Memory B cell (primary cell): ENCODE measurements at regions not wholly inside any gene's neighbourhood (a gene's known extent, or its start where the extent isn't known, plus 50 kb on each side); places are given as distances from the start of the nearest gene placed in this dataset.
"Not testable (repeated sequence)": the region's sequence is repeated elsewhere in the genome, so short reads cannot be mapped to it uniquely, and the experiment has no call there.

Experiments used
- ATAC-seq: fragments of 150-1000 bp; cut with Tn5 transposase; 2 replicates; pipeline ENCODE4 v1.10.0; 2021; ENCODE audit warnings: low read depth, mild to moderate bottlenecking, moderate library complexity
- DNase-seq, 2 donors: peaks; one replicate each; pipeline ENCODE4 v3.0.0; 2022; ENCODE audit warnings: low spot score in 2 of 2
- H3K27ac Mint-ChIP-seq: one replicate; pipeline ENCODE4 v1.8.0; 2022; ENCODE audit warnings: mild to moderate bottlenecking, moderate library complexity, mixed read lengths
- H3K27me3 Mint-ChIP-seq: one replicate; pipeline ENCODE4 v1.8.0; 2022; ENCODE audit warnings: mixed read lengths
- H3K36me3 Mint-ChIP-seq: one replicate; pipeline ENCODE4 v1.8.0; 2022; ENCODE audit warnings: mild to moderate bottlenecking, mixed read lengths
- H3K4me1 Mint-ChIP-seq: one replicate; pipeline ENCODE4 v1.8.0; 2022; ENCODE audit warnings: mixed read lengths
- H3K4me3 Mint-ChIP-seq: one replicate; pipeline ENCODE4 v1.8.0; 2022; ENCODE audit warnings: mild to moderate bottlenecking, moderate library complexity, mixed read lengths
- H3K9me3 Mint-ChIP-seq: one replicate; pipeline ENCODE4 v1.8.0; 2022; ENCODE audit warnings: mixed read lengths

DNA sequence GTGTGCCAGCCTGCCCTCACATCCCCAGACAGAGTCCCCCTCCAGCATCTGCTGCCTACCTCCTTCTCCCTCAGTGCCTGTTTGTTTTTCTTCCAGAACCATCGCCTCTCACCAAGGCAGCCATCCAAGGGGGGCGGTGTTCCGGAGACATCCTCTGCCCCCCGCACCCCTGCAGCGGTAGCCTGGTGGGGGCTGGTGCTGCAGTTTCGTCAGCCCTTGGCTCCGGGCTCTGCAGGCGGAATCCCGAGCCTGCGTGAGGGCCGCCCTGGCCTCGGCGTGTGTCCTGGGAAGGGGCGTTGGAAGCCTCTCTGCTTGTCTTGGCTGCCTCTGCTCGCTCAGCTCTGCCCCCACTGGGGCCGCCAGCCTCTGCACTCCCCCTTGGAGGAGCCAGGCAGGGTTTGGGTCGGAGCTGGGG is 126.0 kb upstream of the CIBAR2 start:
- Mint-ChIP-seq H3K27ac (no peak overlapping the region), H3K9me3 (no peaks in the 10 kb centered on the region), H3K27me3 (peaks cover 31% of the 10 kb centered on the region), H3K4me3 (no peak overlapping the region), H3K36me3 (no peaks in the 10 kb centered on the region), H3K4me1 (peaks cover 4% of the 10 kb centered on the region)
- DNase-seq, result no peak
- ATAC-seq, result no peak

GRCh38 chr16:85239239-85239638 is 127.0 kb upstream of the CIBAR2 start:
- Mint-ChIP-seq H3K4me1 (peaks cover 4% of the 10 kb centered on the region), H3K36me3 (no peaks in the 10 kb centered on the region), H3K9me3 (no peaks in the 10 kb centered on the region), H3K27ac (no peak overlapping the region), H3K4me3 (no peak overlapping the region), H3K27me3 (peaks cover 27% of the 10 kb centered on the region)
- ATAC-seq, result no peak
- DNase-seq, result no peak

DNA sequence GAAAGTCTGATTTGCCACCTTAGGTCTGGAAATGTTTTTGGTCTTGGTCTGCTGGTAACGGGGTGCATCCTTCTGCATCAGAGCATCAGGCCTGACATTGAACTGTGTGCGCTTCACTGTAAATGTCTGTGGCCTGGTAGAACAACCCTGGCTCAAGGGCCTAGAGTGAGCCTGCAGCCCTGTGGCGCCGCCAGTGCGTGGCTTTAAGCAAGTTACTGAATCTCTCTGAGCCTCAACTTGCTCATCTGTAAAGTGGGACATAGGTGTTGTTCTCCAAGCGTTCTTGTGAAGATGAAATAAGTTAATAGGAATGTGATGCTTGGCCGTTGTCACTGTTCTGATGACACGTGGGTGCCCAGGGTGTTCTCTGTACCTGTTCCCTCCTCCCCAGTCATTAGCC is 127.6 kb upstream of the CIBAR2 start:
- peaks cover 24% of the 10 kb centered on the region for H3K27me3 Mint-ChIP-seq
- no peak overlapping the region for H3K27ac Mint-ChIP-seq
- H3K4me3 Mint-ChIP-seq, result no peak overlapping the region
- H3K4me1 Mint-ChIP-seq, result peaks cover 4% of the 10 kb centered on the region
- no peak for ATAC-seq
- no peaks in the 10 kb centered on the region for H3K9me3 Mint-ChIP-seq
- no peaks in the 10 kb centered on the region for H3K36me3 Mint-ChIP-seq
- DNase-seq, result no peak

DNA sequence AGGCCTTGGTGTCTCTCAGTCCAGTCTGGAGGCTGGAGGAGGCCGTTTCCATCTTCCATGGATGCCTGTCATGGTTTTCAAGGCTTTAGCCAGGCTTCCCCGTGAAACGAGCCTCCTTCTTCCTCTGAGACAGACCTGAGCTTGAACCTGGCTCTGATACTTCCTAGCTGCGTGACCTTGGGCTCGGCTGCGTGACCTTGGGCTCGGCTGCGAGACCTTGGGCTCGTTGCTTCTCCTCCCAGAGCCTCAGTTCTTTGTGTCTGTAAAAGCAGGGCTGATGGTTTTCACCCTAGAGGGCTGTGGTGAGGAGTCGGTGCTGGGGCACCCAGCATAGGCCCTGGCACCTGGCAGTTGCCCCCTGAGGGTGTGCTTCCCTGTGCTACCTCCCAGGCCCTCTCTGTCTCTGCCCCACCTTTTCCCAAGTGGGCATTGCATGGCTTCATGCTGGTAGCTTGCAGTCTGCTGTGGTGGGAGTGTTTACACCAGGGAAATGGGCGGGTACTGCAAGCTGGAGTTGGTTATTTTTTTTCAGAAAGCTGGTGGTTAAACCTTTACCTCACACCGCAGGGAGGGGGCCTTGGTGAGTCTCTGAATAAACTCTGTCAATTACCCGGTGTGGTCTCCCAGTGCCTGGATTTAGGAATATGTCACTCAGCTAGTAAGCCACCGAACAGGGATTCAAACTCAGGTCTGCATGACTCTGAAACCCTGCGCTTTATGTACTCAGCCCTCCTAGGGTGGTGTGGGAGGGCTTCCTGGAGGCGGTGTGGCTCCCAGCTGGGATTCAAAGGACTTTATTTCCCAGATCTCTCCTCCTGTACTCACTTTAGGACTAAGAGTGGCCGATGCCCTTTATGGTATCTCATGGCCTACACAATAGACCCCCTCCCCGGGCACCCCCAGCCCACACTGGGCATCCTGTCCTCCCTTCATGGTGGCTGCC is 129.0 kb upstream of the CIBAR2 start:
- H3K9me3 Mint-ChIP-seq, result no peaks in the 10 kb centered on the region
- peaks cover 23% of the 10 kb centered on the region for H3K27me3 Mint-ChIP-seq
- ATAC-seq, result no peak
- no peak overlapping the region for H3K4me3 Mint-ChIP-seq
- H3K4me1 Mint-ChIP-seq, result peaks cover 7% of the 10 kb centered on the region
- H3K27ac Mint-ChIP-seq, result no peak overlapping the region
- DNase-seq, result no peak
- H3K36me3 Mint-ChIP-seq, result no peaks in the 10 kb centered on the region

DNA sequence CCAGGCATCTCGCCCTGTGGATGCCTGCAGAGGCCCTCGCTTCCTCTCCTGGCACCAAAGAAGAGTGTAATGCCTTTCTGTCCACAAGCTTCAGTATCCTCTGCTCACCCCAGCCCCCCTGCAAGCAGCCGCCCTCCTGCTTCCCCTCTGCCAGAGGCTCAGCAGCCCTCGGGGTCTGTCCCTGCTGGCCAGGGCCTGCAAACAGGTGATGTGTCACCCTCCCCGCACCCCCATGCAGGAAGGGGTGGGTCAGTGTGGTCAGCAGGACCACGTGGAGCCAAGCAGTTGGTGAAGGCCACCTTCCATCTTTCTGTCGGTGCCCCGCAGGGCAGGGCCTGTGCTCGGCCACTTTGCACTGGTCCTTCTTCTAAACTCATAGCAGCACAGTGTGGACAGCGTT is 129.9 kb upstream of the CIBAR2 start:
- H3K36me3 Mint-ChIP-seq, result no peaks in the 10 kb centered on the region
- peaks cover 7% of the 10 kb centered on the region for H3K4me1 Mint-ChIP-seq
- ATAC-seq (no peak), DNase-seq (no peak)
- no peak overlapping the region for H3K27ac Mint-ChIP-seq
- peaks cover 22% of the 10 kb centered on the region for H3K27me3 Mint-ChIP-seq
- no peak overlapping the region for H3K4me3 Mint-ChIP-seq
- no peaks in the 10 kb centered on the region for H3K9me3 Mint-ChIP-seq

DNA sequence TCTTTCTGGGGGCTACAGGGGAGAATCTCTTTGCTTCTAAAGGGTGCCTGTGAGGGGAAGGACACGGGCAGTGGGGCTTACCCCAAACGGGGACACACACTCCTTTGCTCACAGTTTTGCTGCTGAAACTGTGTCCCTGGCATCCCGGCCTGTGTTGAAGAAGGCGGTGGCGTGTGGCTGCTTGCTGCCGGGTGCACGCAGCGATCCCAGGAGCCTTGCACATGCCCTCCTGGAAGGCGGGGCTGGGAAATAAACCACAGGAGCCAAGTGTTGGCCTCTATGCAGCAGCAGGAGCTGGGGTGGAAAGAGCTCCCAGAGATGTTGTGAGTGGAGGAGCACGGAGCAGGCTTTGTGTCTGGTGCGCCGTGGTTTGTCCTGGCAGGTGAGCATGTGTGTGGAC is 131.0 kb upstream of the CIBAR2 start:
- no peak for ATAC-seq
- Mint-ChIP-seq H3K27me3 (peaks cover 21% of the 10 kb centered on the region), H3K27ac (no peak overlapping the region), H3K4me3 (no peak overlapping the region), H3K4me1 (peaks cover 7% of the 10 kb centered on the region), H3K36me3 (no peaks in the 10 kb centered on the region), H3K9me3 (no peaks in the 10 kb centered on the region)
- no peak for DNase-seq

DNA sequence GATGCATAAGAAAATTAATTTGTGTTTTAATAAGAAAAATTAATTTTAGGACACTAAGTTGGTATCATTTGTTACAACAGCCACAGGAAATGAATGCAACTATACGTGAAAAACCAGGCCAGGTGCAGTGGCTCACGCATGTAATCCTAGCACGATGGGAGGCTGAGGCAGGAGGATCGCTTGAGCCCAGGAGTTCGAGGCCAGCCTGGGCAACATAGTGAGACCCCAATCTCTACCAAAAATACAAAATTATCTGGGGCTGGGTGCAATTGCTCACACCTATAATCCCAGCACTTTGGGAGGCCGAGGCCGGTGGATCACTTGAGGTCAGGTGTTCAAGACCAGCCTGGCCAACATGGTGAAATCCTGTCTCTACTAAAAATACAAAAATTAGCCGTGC is 132.2 kb upstream of the CIBAR2 start:
- H3K27ac Mint-ChIP-seq, H3K9me3 Mint-ChIP-seq, H3K36me3 Mint-ChIP-seq, ATAC-seq, H3K4me1 Mint-ChIP-seq, H3K4me3 Mint-ChIP-seq, DNase-seq: not testable (repeated sequence)
- peaks cover 22% of the 10 kb centered on the region for H3K27me3 Mint-ChIP-seq

DNA sequence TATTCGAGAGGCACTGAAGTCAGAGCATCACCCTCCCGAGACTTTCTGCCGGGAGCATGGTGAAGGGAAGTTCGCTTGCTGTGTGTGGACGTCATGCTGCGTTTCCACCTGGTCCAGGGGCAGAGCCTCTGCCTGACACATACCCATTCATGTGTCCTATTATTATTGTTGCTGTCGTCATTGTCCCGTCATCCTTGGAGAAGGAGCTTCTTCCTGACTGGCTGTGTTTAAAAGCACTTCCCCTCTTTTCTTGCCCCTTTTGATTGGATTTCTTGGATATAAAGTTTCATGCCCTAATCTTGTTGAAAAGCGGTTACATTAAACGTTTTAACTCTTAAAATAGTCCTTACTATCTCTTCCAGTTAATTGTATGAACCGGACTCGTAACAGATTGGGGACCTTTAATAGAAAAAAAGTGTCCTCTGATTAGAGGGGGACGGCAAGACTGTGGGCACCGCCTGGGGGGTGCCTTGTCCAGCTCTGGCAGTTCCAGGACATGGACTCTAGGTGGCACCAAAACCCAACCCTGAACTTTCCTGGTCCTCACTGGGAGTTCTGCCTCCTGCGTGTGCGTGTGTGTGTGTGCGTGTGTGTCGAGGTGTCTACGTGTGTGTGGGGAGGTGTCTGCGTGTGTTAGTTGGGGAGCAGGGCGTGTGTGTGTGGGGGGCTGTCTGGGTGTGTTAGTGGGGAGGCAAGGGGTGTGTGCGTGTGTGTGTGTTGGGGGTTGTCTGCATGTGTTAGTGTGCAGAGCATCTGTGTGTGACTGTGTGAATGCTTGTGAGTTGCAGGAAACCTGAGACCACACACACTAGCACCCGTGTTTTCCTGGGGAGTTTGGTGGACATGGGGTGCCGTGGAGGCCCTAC is 133.3 kb upstream of the CIBAR2 start:
- DNase-seq (peak; percentile 42 to 56), ATAC-seq (peak; percentile 63)
- peaks cover 7% of the 10 kb centered on the region for H3K4me1 Mint-ChIP-seq
- H3K4me3 Mint-ChIP-seq, result no peak overlapping the region
- H3K27ac Mint-ChIP-seq, result no peak overlapping the region
- H3K9me3 Mint-ChIP-seq, result no peaks in the 10 kb centered on the region
- H3K36me3 Mint-ChIP-seq, result no peaks in the 10 kb centered on the region
- H3K27me3 Mint-ChIP-seq, result peaks cover 19% of the 10 kb centered on the region

GRCh38 chr16:85246473-85246872 is 134.2 kb upstream of the CIBAR2 start:
- Mint-ChIP-seq H3K27ac (no peak overlapping the region), H3K4me3 (no peak overlapping the region), H3K4me1 (peaks cover 7% of the 10 kb centered on the region), H3K27me3 (peaks cover 22% of the 10 kb centered on the region), H3K9me3 (no peaks in the 10 kb centered on the region), H3K36me3 (no peaks in the 10 kb centered on the region)
- ATAC-seq (no peak), DNase-seq (no peak)

DNA sequence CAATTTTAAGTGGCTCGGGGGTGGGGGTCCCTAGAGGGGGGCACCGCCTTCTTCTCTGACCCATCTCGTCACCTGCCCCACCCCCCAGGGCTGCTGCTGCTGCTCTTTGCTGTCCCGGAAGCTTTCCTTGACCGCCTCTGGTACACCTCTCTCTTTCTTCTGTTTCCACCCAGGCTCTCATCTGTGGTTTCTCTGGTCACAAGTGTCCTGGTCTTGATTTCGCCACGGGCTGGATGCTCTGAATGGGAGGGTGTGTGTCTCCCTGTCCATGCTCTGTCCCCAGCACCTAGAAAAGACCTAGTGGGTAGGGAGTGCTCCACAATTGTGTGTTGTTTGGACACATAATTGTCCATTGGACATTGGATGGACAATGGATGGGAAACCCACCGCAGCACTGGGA is 134.7 kb upstream of the CIBAR2 start:
- no peak overlapping the region for H3K4me3 Mint-ChIP-seq
- DNase-seq, result no peak
- no peaks in the 10 kb centered on the region for H3K36me3 Mint-ChIP-seq
- H3K27ac Mint-ChIP-seq, result no peak overlapping the region
- H3K27me3 Mint-ChIP-seq, result peaks cover 22% of the 10 kb centered on the region
- no peak for ATAC-seq
- H3K4me1 Mint-ChIP-seq, result peaks cover 7% of the 10 kb centered on the region
- H3K9me3 Mint-ChIP-seq, result no peaks in the 10 kb centered on the region

DNA sequence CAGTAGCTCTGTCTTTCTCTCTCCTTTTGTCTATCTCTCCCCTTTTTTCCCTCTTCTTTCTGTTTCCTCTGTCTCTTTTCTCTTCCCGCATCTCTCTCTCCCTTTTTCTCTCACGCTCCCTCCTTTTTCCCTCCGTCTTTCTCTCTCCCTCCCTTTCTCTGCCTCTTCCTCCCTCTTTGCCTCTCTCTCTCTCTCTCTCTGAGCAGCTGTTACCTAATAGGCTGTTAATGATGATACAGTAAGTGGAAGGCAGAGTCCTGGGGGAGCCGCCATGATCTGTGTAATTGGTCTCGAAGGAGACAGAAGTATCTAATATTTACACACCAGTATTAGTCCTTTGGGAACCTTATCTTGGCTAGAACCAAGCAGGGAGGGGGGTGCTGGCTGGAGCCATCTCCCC is 136.1 kb upstream of the CIBAR2 start:
- no peak overlapping the region for H3K27ac Mint-ChIP-seq
- H3K27me3 Mint-ChIP-seq, result peaks cover 20% of the 10 kb centered on the region
- no peak for ATAC-seq
- no peaks in the 10 kb centered on the region for H3K9me3 Mint-ChIP-seq
- DNase-seq, result no peak
- H3K4me3 Mint-ChIP-seq, result no peak overlapping the region
- peaks cover 7% of the 10 kb centered on the region for H3K4me1 Mint-ChIP-seq
- no peaks in the 10 kb centered on the region for H3K36me3 Mint-ChIP-seq

DNA sequence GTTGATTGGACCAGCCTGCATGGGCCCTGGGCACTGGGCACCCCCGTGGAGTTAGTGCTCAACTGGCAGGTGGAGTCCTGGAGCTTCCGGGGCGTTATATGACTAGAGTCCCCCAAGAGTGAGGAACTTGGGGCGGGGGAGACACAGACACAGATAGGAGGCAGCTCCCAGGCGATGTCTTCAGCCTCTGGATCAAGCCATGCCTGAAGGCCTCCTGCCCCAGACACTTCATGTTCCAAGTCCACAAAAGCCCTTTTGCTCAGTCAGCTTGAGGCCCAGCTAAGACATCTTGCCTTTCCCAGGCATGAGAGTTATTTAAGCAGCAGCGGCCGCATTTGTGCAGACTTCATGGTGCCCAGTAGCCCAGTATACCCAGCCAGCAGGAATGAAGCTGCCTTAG is 136.6 kb upstream of the CIBAR2 start:
- Mint-ChIP-seq H3K4me1 (peaks cover 7% of the 10 kb centered on the region), H3K4me3 (no peak overlapping the region), H3K9me3 (no peaks in the 10 kb centered on the region), H3K27me3 (peaks cover 21% of the 10 kb centered on the region), H3K27ac (no peak overlapping the region), H3K36me3 (no peaks in the 10 kb centered on the region)
- no peak for DNase-seq
- ATAC-seq, result no peak

GRCh38 chr16:85249418-85250146 is 137.3 kb upstream of the CIBAR2 start:
- DNase-seq (no peak), ATAC-seq (no peak)
- H3K27ac Mint-ChIP-seq, result no peak overlapping the region
- no peak overlapping the region for H3K4me3 Mint-ChIP-seq
- H3K4me1 Mint-ChIP-seq, result peaks cover 7% of the 10 kb centered on the region
- no peaks in the 10 kb centered on the region for H3K36me3 Mint-ChIP-seq
- peaks cover 21% of the 10 kb centered on the region for H3K27me3 Mint-ChIP-seq
- no peaks in the 10 kb centered on the region for H3K9me3 Mint-ChIP-seq

- DNase-seq, result no peak
- no peak overlapping the region for H3K27ac Mint-ChIP-seq
- ATAC-seq, result no peak
- H3K27me3 Mint-ChIP-seq, result peaks cover 21% of the 10 kb centered on the region
- H3K9me3 Mint-ChIP-seq, result no peaks in the 10 kb centered on the region
- H3K36me3 Mint-ChIP-seq, result no peaks in the 10 kb centered on the region
- H3K4me1 Mint-ChIP-seq, result peaks cover 7% of the 10 kb centered on the region
- no peak overlapping the region for H3K4me3 Mint-ChIP-seq
Measured at GRCh38 chr16:85250147-85250463, 137.8 kb upstream of the CIBAR2 start.
